A549 (cell line): ENCODE measurements at regions not wholly inside any gene's neighbourhood (a gene's known extent, or its start where the extent isn't known, plus 50 kb on each side); places are given as distances from the start of the nearest gene placed in this dataset.

ENCODE experiments used
- ATAC-seq, 2 experiments: fragments of 200-7000 bp in 1 of 2; fragments of >200 bp in 1 of 2; cut with Nextera tagmentation in 1 of 2; cut with Tn5 transposase in 1 of 2; 3 replicates each; pipeline versions ENCODE4 v1.8.0 to v1.9.1; 2018 to 2020; ENCODE audit warnings: mild to moderate bottlenecking in 1 of 2, moderate library complexity in 1 of 2
- CTCF ChIA-PET: fragments of 300-600 bp; sonication (Branson Sonifier 250); formaldehyde crosslinking; extraction: SDS; loops from one replicate; lab custom pipeline; 2021; ENCODE audit warnings: antibody characterized with exemption, inconsistent platforms; lab: Yijun Ruan, JAX
- POLR2A ChIA-PET: fragments of 350-600 bp; formaldehyde crosslinking; extraction: SDS; loops from one replicate; lab custom pipeline; 2021; ENCODE audit warnings: antibody characterized with exemption, inconsistent platforms; lab: Yijun Ruan, JAX
- DNase-seq, 2 experiments: peaks; one replicate each; pipeline versions ENCODE4 v3.0.0 to v3.0.0-alpha.2; 2011 to 2016; ENCODE audit warnings: low read depth in 1 of 2, low spot score in 1 of 2
- FAIRE-seq: peaks from 2 replicates; lab custom pipeline; 2011; peaks lifted over from hg19 to GRCh38; lab: Jason Lieb, UNC
- H3K27ac ChIP-seq, 2 experiments: fragments of >200 bp; sonication (Bioruptor Twin); formaldehyde crosslinking; 3 replicates each; pipeline ENCODE4 v1.5.1; 2016 to 2017
- H3K4me1 ChIP-seq: fragments of >200 bp; sonication (Bioruptor Twin); formaldehyde crosslinking; 3 replicates; pipeline ENCODE4 v1.6.1; 2016
- H3K4me2 ChIP-seq: fragments of >200 bp; sonication (Bioruptor Twin); formaldehyde crosslinking; 3 replicates; pipeline ENCODE4 v1.6.1; 2016
- H3K4me3 ChIP-seq: fragments of >200 bp; sonication (Bioruptor Twin); formaldehyde crosslinking; 3 replicates; pipeline ENCODE4 v1.5.1; 2016
- H3K9me3 ChIP-seq: fragments of >200 bp; sonication (Bioruptor Twin); formaldehyde crosslinking; 3 replicates; pipeline ENCODE4 v1.6.1; 2016
- BHLHE40 ChIP-seq: IDR thresholded peaks from 2 replicates; pipeline ENCODE4 v1.6.1; 2012; ENCODE audit warnings: low read depth, low read length, inconsistent platforms
- CEBPB ChIP-seq, 2 experiments: fragments of >200 bp in 1 of 2; sonication (Bioruptor Twin) in 1 of 2; formaldehyde crosslinking in 1 of 2; IDR thresholded peaks; 2 replicates each; pipeline ENCODE4 v1.6.1; 2012 to 2016
- CHD2 ChIP-seq: fragments of 150-350 bp; IDR thresholded peaks from 2 replicates; pipeline ENCODE4 v1.6.1; 2014; ENCODE audit warnings: low read length; ENCODE audit not compliant: partially characterized antibody
- EP300 ChIP-seq, 2 experiments: fragments of >200 bp; sonication (Bioruptor Twin); formaldehyde crosslinking; IDR thresholded peaks; 2 replicates in 1 of 2; 3 replicates in 1 of 2; pipeline ENCODE4 v1.6.1; 2016 to 2017
- ESRRA ChIP-seq: fragments of 150-350 bp; IDR thresholded peaks from 2 replicates; pipeline ENCODE4 v1.6.1; 2014; ENCODE audit warnings: mild to moderate bottlenecking, low read length, borderline replicate concordance
- FOSL2 ChIP-seq, 2 experiments: fragments of 450-650 bp in 1 of 2; fragments of >200 bp in 1 of 2; sonication (Bioruptor Twin) in 1 of 2; formaldehyde crosslinking; IDR thresholded peaks; 2 replicates each; pipeline versions ENCODE4 v1.5.0 to v1.6.1; 2016 to 2020; ENCODE audit warnings: mild to moderate bottlenecking in 1 of 2, moderate library complexity in 1 of 2
- FOXS1 ChIP-seq: fragments of 250-450 bp; sonication (Bioruptor Pico); IDR thresholded peaks from 2 replicates; pipeline ENCODE4 v1.5.0; 2020; ENCODE audit warnings: mild to moderate bottlenecking, moderate library complexity
- HDAC2 ChIP-seq: fragments of 200-600 bp; sonication (generic); IDR thresholded peaks from 2 replicates; pipeline ENCODE4 v1.6.1; 2016
- HEYL ChIP-seq: fragments of 250-450 bp; sonication (Bioruptor Pico); IDR thresholded peaks from 2 replicates; pipeline ENCODE4 v1.8.0; 2021; ENCODE audit warnings: mild to moderate bottlenecking, moderate library complexity
- HOXB13 ChIP-seq: fragments of 250-450 bp; sonication (Bioruptor Pico); IDR thresholded peaks from 2 replicates; pipeline ENCODE4 v1.5.0; 2020; ENCODE audit warnings: low read depth, mild to moderate bottlenecking, moderate library complexity
- JUNB ChIP-seq: fragments of >200 bp; sonication (Bioruptor Twin); formaldehyde crosslinking; IDR thresholded peaks from 2 replicates; pipeline ENCODE4 v1.6.1; 2016
- KDM1A ChIP-seq: fragments of 200-600 bp; sonication (generic); IDR thresholded peaks from 2 replicates; pipeline ENCODE4 v1.6.1; 2016; ENCODE audit warnings: low read depth, mild to moderate bottlenecking
- KDM5A ChIP-seq: fragments of 200-600 bp; sonication (generic); IDR thresholded peaks from 2 replicates; pipeline ENCODE4 v1.6.1; 2016; ENCODE audit warnings: antibody characterized with exemption, mild to moderate bottlenecking
- MAFK ChIP-seq: fragments of 450-650 bp; IDR thresholded peaks from 2 replicates; pipeline ENCODE4 v1.6.1; 2014; ENCODE audit not compliant: partially characterized antibody
- MAX ChIP-seq: IDR thresholded peaks from 2 replicates; pipeline ENCODE4 v1.6.1; 2012
- MAZ ChIP-seq: fragments of 150-350 bp; IDR thresholded peaks from 2 replicates; pipeline ENCODE4 v1.6.1; 2014; ENCODE audit warnings: antibody characterized with exemption, low read depth, low read length, borderline replicate concordance
- MYC ChIP-seq: IDR thresholded peaks from 2 replicates; pipeline ENCODE4 v1.6.1; 2012; ENCODE audit warnings: mild to moderate bottlenecking, inconsistent platforms, low read length, improper control_type of control experiment, borderline replicate concordance
- NFE2L2 ChIP-seq: fragments of 150-350 bp; conservative IDR thresholded peaks from 2 replicates; pipeline ENCODE4 v1.6.1; 2014; ENCODE audit warnings: low read length
- PHF8 ChIP-seq: fragments of 200-600 bp; sonication (generic); IDR thresholded peaks from 2 replicates; pipeline ENCODE4 v1.6.1; 2016; ENCODE audit warnings: low read depth, mild to moderate bottlenecking, antibody characterized with exemption, moderate library complexity, borderline replicate concordance
- POLR2A ChIP-seq: IDR thresholded peaks from 2 replicates; pipeline ENCODE4 v1.6.1; 2012; ENCODE audit warnings: mild to moderate bottlenecking, low read length
- POLR2AphosphoS2 ChIP-seq: conservative IDR thresholded peaks from 2 replicates; pipeline ENCODE4 v1.6.1; 2012; ENCODE audit warnings: low read length, improper control_type of control experiment, inconsistent platforms
- RAD21 ChIP-seq, 2 experiments: fragments of >200 bp in 1 of 2; sonication (Bioruptor Twin) in 1 of 2; formaldehyde crosslinking in 1 of 2; IDR thresholded peaks in 1 of 2; conservative IDR thresholded peaks in 1 of 2; 2 replicates in 1 of 2; 3 replicates in 1 of 2; pipeline ENCODE4 v1.6.1; 2012 to 2018; ENCODE audit warnings: inconsistent platforms in 1 of 2
- RFX5 ChIP-seq: fragments of 450-650 bp; IDR thresholded peaks from 2 replicates; pipeline ENCODE4 v1.7.1; 2014; ENCODE audit warnings: antibody characterized with exemption, mild to moderate bottlenecking, moderate library complexity
- RNF2 ChIP-seq: fragments of 200-600 bp; sonication (generic); IDR thresholded peaks from 2 replicates; pipeline ENCODE4 v1.6.1; 2016; ENCODE audit warnings: low read depth, mild to moderate bottlenecking, antibody characterized with exemption, moderate library complexity, borderline replicate concordance
- SMC3 ChIP-seq: fragments of >200 bp; sonication (Bioruptor Twin); formaldehyde crosslinking; IDR thresholded peaks from 3 replicates; pipeline ENCODE4 v1.6.1; 2018; ENCODE audit warnings: inconsistent platforms
- SREBF2 ChIP-seq: fragments of 450-650 bp; IDR thresholded peaks from 2 replicates; pipeline ENCODE4 v1.6.1; 2014; ENCODE audit warnings: mild to moderate bottlenecking, moderate library complexity
- USF2 ChIP-seq: fragments of 450-650 bp; IDR thresholded peaks from 2 replicates; pipeline ENCODE4 v1.6.1; 2014; ENCODE audit warnings: antibody characterized with exemption
- ZC3H11A ChIP-seq: fragments of 450-650 bp; IDR thresholded peaks from 2 replicates; pipeline ENCODE4 v1.6.1; 2014; ENCODE audit warnings: antibody characterized with exemption, mild to moderate bottlenecking
- ZFP36 ChIP-seq: fragments of 450-650 bp; IDR thresholded peaks from 2 replicates; pipeline ENCODE4 v1.6.1; 2014; ENCODE audit warnings: borderline replicate concordance; ENCODE audit not compliant: partially characterized antibody
- ZNF302 ChIP-seq: fragments of 250-450 bp; sonication (Bioruptor Pico); IDR thresholded peaks from 2 replicates; pipeline ENCODE4 v1.9.0; 2021; ENCODE audit warnings: inconsistent platforms, mild to moderate bottlenecking, moderate library complexity
- WGBS: methylation state at CpG from one replicate; pipeline ENCODE4 v1.1.6; 2017; ENCODE audit errors: missing lambda C conversion rate; 5-methylcytosine and 5-hydroxymethylcytosine counted together

- DNase-seq (no peak), ATAC-seq (no peak), FAIRE-seq (no peak)
- ChIA-PET POLR2A (no interaction called here), CTCF (no interaction called here)
- WGBS: 31% methylated on average over 1 of the region's 1 CpG
- H3K4me2 ChIP-seq: no peak overlapping the region
- H3K9me3 ChIP-seq: no peaks in the 10 kb centered on the region
- no peak overlapping the region for H3K4me3 ChIP-seq
- H3K4me1 ChIP-seq: no peaks in the 10 kb centered on the region
- no peak for TF ChIP-seq MAFK
- TF ChIP-seq EP300 (IDR thresholded peaks at IDR 0.05): no peak
- TF ChIP-seq PHF8: no peak
- no peak for TF ChIP-seq SMC3
- no peak for TF ChIP-seq HOXB13 (CRISPR knock-in tag)
- TF ChIP-seq JUNB: no peak
- no peak for TF ChIP-seq BHLHE40
- no peak for TF ChIP-seq CHD2
- no peak for TF ChIP-seq FOSL2 (IDR thresholded peaks at IDR 0.05)
- TF ChIP-seq FOSL2 (CRISPR knock-in tag; IDR thresholded peaks at IDR 0.05): no peak
- no peak for TF ChIP-seq ZNF302 (CRISPR knock-in tag)
- TF ChIP-seq RFX5: no peak
- TF ChIP-seq SREBF2: no peak
- TF ChIP-seq MYC: no peak
- no peak for TF ChIP-seq KDM1A
- H3K27ac ChIP-seq: no peak overlapping the region
Measured at GRCh38 chr4:138005486-138005885, 236.7 kb downstream of the SLC7A11 start.

- Histone ChIP-seq H3K27ac (no peak overlapping the region), H3K4me1 (no peaks in the 10 kb centered on the region), H3K4me3 (no peak overlapping the region), H3K4me2 (no peak overlapping the region), H3K9me3 (no peaks in the 10 kb centered on the region)
- ATAC-seq (no peak), FAIRE-seq (no peak), DNase-seq (no peak)
- ChIA-PET CTCF (no interaction called here), POLR2A (no interaction called here)
- TF ChIP-seq POLR2AphosphoS2 (no peak), FOXS1 (CRISPR knock-in tag) (no peak), ESRRA (no peak), HDAC2 (no peak), POLR2A (no peak), HEYL (CRISPR knock-in tag) (no peak), RAD21 (conservative IDR thresholded peaks at IDR 0.05 in 1 of 2, IDR thresholded peaks at IDR 0.05 in 1 of 2) (no peak), KDM1A (no peak), ZC3H11A (no peak), ZFP36 (no peak), MAZ (no peak)
Measured at GRCh38 chr4:138003248-138003647, 238.9 kb downstream of the SLC7A11 start.

GRCh38 chr4:137998666-137999429 is 243.3 kb downstream of the SLC7A11 start:
- TF ChIP-seq KDM5A: no peak
- no peak for TF ChIP-seq USF2
- TF ChIP-seq RNF2: no peak
- TF ChIP-seq CEBPB (IDR thresholded peaks at IDR 0.05): no peak
- TF ChIP-seq ZFP36: no peak
- TF ChIP-seq RFX5: no peak
- TF ChIP-seq MAX: no peak
- no peak for TF ChIP-seq NFE2L2
- TF ChIP-seq CHD2: no peak
- FAIRE-seq: no peak
- WGBS: 44% methylated on average over 1 of the region's 1 CpG
- H3K4me2 ChIP-seq: no peak overlapping the region
- no peaks in the 10 kb centered on the region for H3K4me1 ChIP-seq
- ATAC-seq: no peak
- no peak overlapping the region for H3K27ac ChIP-seq
- no peak overlapping the region for H3K4me3 ChIP-seq
- no peak for DNase-seq
- ChIA-PET POLR2A (no interaction called here), CTCF (interaction anchor here (1.1 kb wide), 1 partner anchor 92 kb away, joined by 3 read pairs; no protein-coding TSS in a partner anchor)
- no peaks in the 10 kb centered on the region for H3K9me3 ChIP-seq
